HepG2 (cell line): ENCODE measurements at regions not wholly inside any gene's neighbourhood (a gene's known extent, or its start where the extent isn't known, plus 50 kb on each side); places are given as distances from the start of the nearest gene placed in this dataset.

Experiments used
- ATAC-seq: fragments of 200-7000 bp; cut with Tn5 transposase; 3 replicates; pipeline ENCODE4 v1.9.1; 2020; ENCODE audit warnings: mild to moderate bottlenecking, moderate library complexity
- BruUV-seq: library from RNA; stranded (reverse); fragments of 400-500 nt; replicated peaks from 2 replicates; lab custom pipeline; 2021; lab: Mats Ljungman, UMichigan
- CTCF ChIA-PET: fragments of 300-600 bp; formaldehyde crosslinking; extraction: SDS; loops from one replicate; lab custom pipeline; 2021; ENCODE audit warnings: low total read pairs, inconsistent platforms, low intra/inter-chr PET ratio; lab: Yijun Ruan, JAX
- POLR2A ChIA-PET: fragments of 350-600 bp; sonication (Branson Sonifier 250); formaldehyde crosslinking; loops from one replicate; lab custom pipeline; 2020; ENCODE audit warnings: antibody characterized with exemption, inconsistent platforms; lab: Yijun Ruan, JAX
- DNase-seq: peaks from one replicate; pipeline ENCODE4 v3.0.0-alpha.2; 2015; ENCODE audit warnings: low spot score
- FAIRE-seq: peaks from 3 replicates; lab custom pipeline; 2011; peaks lifted over from hg19 to GRCh38; lab: Jason Lieb, UNC
- H2AFZ ChIP-seq: one replicate; pipeline ENCODE4 v1.6.1; 2011; ENCODE audit warnings: low read length, inconsistent platforms
- H3K27ac ChIP-seq: fragments of 300-600 bp; 3 replicates; pipeline ENCODE4 v1.8.0; 2011; ENCODE audit warnings: mixed run types, mild to moderate bottlenecking, mixed read lengths, low read length, inconsistent platforms; ENCODE audit not compliant: insufficient read depth; ENCODE audit errors: extremely low read length
- H3K27me3 ChIP-seq, 2 experiments: fragments of 200-600 bp in 1 of 2; 2 replicates in 1 of 2; 3 replicates in 1 of 2; pipeline versions ENCODE4 v1.6.0 to v1.8.0; 2011; ENCODE audit warnings: low read length in 2 of 2, mild to moderate bottlenecking in 2 of 2, moderate library complexity in 2 of 2, inconsistent platforms in 1 of 2; ENCODE audit not compliant: insufficient read depth in 2 of 2, control insufficient read depth in 1 of 2
- H3K36me3 ChIP-seq, 2 experiments: fragments of 200-600 bp in 1 of 2; replicated peaks in 1 of 2; 2 replicates in 1 of 2; 3 replicates in 1 of 2; pipeline versions ENCODE4 v1.5.1 to v1.8.0; 2011; ENCODE audit warnings: low read length in 2 of 2, inconsistent platforms in 1 of 2; ENCODE audit not compliant: insufficient read depth in 2 of 2, control insufficient read depth in 1 of 2
- H3K4me1 ChIP-seq: 2 replicates; pipeline ENCODE4 v1.5.1; 2012; ENCODE audit warnings: low read length, inconsistent platforms; ENCODE audit not compliant: insufficient read depth
- H3K4me2 ChIP-seq: 2 replicates; pipeline ENCODE4 v1.6.0; 2011; ENCODE audit warnings: low read depth, low read length, inconsistent platforms
- H3K4me3 ChIP-seq, 3 experiments: fragments of 200-600 bp in 1 of 3; sonication (generic), shearing (Covaris generic) in 1 of 3; replicated peaks in 1 of 3; 2 replicates each; pipeline ENCODE4 v1.5.1; 2011 to 2016; ENCODE audit warnings: low read length in 3 of 3, inconsistent platforms in 2 of 3, low read depth in 2 of 3, mild to moderate bottlenecking in 2 of 3, control low read depth in 1 of 3, mixed read lengths in 1 of 3; ENCODE audit not compliant: insufficient read depth in 1 of 3
- H3K79me2 ChIP-seq: one replicate; pipeline ENCODE4 v1.6.1; 2011; ENCODE audit warnings: low read length, inconsistent platforms; ENCODE audit not compliant: insufficient read depth
- H3K9ac ChIP-seq: 2 replicates; pipeline ENCODE4 v1.6.0; 2011; ENCODE audit warnings: mild to moderate bottlenecking, low read depth, low read length, inconsistent platforms; ENCODE audit not compliant: insufficient read depth
- H3K9me3 ChIP-seq: 2 replicates; pipeline ENCODE4 v1.5.1; 2012; ENCODE audit warnings: mild to moderate bottlenecking, low read length
- H4K20me1 ChIP-seq: 2 replicates; pipeline ENCODE4 v1.6.0; 2011; ENCODE audit warnings: inconsistent platforms, mild to moderate bottlenecking, low read length, moderate library complexity; ENCODE audit not compliant: insufficient read depth
- AKNA ChIP-seq: sonication (generic); formaldehyde crosslinking; IDR thresholded peaks from 2 replicates; pipeline ENCODE4 v1.4.0; 2020; ENCODE audit warnings: missing genetic modification reagents, borderline replicate concordance
- ARNTL ChIP-seq: sonication (generic); formaldehyde crosslinking; IDR thresholded peaks from 2 replicates; pipeline ENCODE4 v1.4.0; 2020; ENCODE audit warnings: mild to moderate bottlenecking, missing genetic modification reagents
- FOXK1 ChIP-seq: sonication (generic); formaldehyde crosslinking; IDR thresholded peaks from 2 replicates; pipeline ENCODE4 v1.4.0; 2020; ENCODE audit warnings: low read depth, missing genetic modification reagents, borderline replicate concordance
- NFE2L2 ChIP-seq: fragments of 150-350 bp; IDR thresholded peaks from 2 replicates; pipeline ENCODE4 v1.6.1; 2014; ENCODE audit warnings: low read length
- PCBP1 ChIP-seq: fragments of 200-400 bp; formaldehyde crosslinking; IDR thresholded peaks from 2 replicates; pipeline ENCODE4 v1.6.1; 2017; ENCODE audit warnings: mild to moderate bottlenecking, low read depth, low read length, borderline replicate concordance
- PHF20 ChIP-seq: sonication (generic); formaldehyde crosslinking; IDR thresholded peaks from 2 replicates; pipeline ENCODE4 v1.5.0; 2020; ENCODE audit warnings: mild to moderate bottlenecking, missing genetic modification reagents
- TCF12 ChIP-seq, 2 experiments: fragments of 450-650 bp in 1 of 2; sonication (generic) in 1 of 2; formaldehyde crosslinking in 1 of 2; IDR thresholded peaks; 2 replicates each; pipeline versions ENCODE4 v1.6.1 to v1.8.0; 2017 to 2022; ENCODE audit warnings: antibody characterized with exemption in 1 of 2, mild to moderate bottlenecking in 1 of 2, missing genetic modification reagents in 1 of 2, moderate library complexity in 1 of 2
- ZNF101 ChIP-seq: sonication (generic); formaldehyde crosslinking; IDR thresholded peaks from 2 replicates; pipeline ENCODE4 v1.4.0; 2020; ENCODE audit warnings: mild to moderate bottlenecking, low read depth, missing genetic modification reagents, borderline replicate concordance
- ZNF12 ChIP-seq: sonication (generic); formaldehyde crosslinking; IDR thresholded peaks from 2 replicates; pipeline ENCODE4 v1.5.0; 2020; ENCODE audit warnings: missing genetic modification reagents
- ZNF577 ChIP-seq: sonication (generic); formaldehyde crosslinking; IDR thresholded peaks from 2 replicates; pipeline ENCODE4 v1.4.0; 2020; ENCODE audit warnings: mild to moderate bottlenecking, low read depth, missing genetic modification reagents, borderline replicate concordance
- ZNF691 ChIP-seq: sonication (generic); formaldehyde crosslinking; IDR thresholded peaks from 2 replicates; pipeline ENCODE4 v1.4.0; 2020; ENCODE audit warnings: missing genetic modification reagents, low read depth, mild to moderate bottlenecking, borderline replicate concordance
- ZNF704 ChIP-seq: sonication (generic); formaldehyde crosslinking; IDR thresholded peaks from 2 replicates; pipeline ENCODE4 v1.8.1; 2023; ENCODE audit warnings: mild to moderate bottlenecking, inconsistent platforms, moderate library complexity, missing genetic modification reagents, borderline replicate concordance
- WGBS: methylation state at CpG from one replicate; pipeline ENCODE4 v1.1.6; 2017; ENCODE audit warnings: low lambda C conversion rate; 5-methylcytosine and 5-hydroxymethylcytosine counted together
- in situ Hi-C: cut with HindIII; loops from 2 replicates; pipeline ENCODE4 v1.10.0; 2017; ENCODE audit warnings: low pct_unique_long_range_greater_than_20kb; ENCODE audit not compliant: extremely low pct_ligation_motif_present
- intact Hi-C: fragments of 100-400 bp; cut with micrococcal nuclease; formaldehyde crosslinking; loops from one replicate; pipeline ENCODE4 v1.10.0; 2022; ENCODE audit not compliant: unreplicated experiment
- TF ChIP-seq, protein P1 (sequence below): sonication (generic); formaldehyde crosslinking; IDR thresholded peaks from 2 replicates; pipeline ENCODE4 v1.8.0; 2022; ENCODE audit warnings: mild to moderate bottlenecking, missing genetic modification reagents

DNA sequence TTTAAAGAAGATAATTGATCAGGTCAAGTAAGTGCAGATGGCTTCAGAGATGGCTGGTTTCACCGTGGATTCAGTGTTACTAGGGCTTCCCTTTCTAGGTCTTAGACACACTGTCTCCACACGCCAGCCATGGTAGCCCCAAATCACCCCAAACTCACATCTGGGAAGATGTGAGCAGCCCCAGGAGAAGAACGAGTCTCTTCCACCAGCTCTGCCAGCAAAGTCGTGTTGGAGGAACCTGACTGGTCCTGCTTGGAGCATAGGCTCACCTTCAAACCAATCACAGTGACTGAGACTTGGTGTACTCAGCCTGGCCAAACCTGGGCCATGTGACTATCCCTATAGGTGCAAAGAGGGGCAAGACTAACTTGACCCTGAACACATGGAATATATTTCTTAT lies 296.7 kb downstream of the RPLP1 start:
- 0 out of 2 replicates have a peak, but pooled peaks cover 10% of the 10 kb centered on the region for H3K9me3 ChIP-seq
- ChIA-PET CTCF (no interaction called here), POLR2A (no interaction called here)
- 0 out of 2 replicates have a peak, but pooled peaks cover 8% of the 10 kb centered on the region for H3K4me1 ChIP-seq
- peaks cover 0 to 42% of the 10 kb centered on the region in 2 experiments; a peak in 3 of 5 replicates for H3K27me3 ChIP-seq
- FAIRE-seq: no peak
- no peaks in the 10 kb centered on the region for H3K79me2 ChIP-seq
- no TSS peak for BruUV-seq
- H3K9ac ChIP-seq: no peak overlapping the region
- DNase-seq: no peak
- H3K4me3 ChIP-seq: no peak overlapping the region
- 0% methylated on average over 4 of the region's 4 CpGs for WGBS
- H3K27ac ChIP-seq: no peak overlapping the region
- no peaks in the 10 kb centered on the region for H3K36me3 ChIP-seq
- intact Hi-C loops (no loop called here), in situ Hi-C loops (no loop called here)
- no peak overlapping the region for H3K4me2 ChIP-seq
- no peak for TF ChIP-seq TCF12 (IDR thresholded peaks at IDR 0.05)
- TF ChIP-seq TCF12 (CRISPR knock-in tag; IDR thresholded peaks at IDR 0.05): no peak
- no peak for TF ChIP-seq PHF20 (CRISPR knock-in tag)
- TF ChIP-seq, protein P1, sequence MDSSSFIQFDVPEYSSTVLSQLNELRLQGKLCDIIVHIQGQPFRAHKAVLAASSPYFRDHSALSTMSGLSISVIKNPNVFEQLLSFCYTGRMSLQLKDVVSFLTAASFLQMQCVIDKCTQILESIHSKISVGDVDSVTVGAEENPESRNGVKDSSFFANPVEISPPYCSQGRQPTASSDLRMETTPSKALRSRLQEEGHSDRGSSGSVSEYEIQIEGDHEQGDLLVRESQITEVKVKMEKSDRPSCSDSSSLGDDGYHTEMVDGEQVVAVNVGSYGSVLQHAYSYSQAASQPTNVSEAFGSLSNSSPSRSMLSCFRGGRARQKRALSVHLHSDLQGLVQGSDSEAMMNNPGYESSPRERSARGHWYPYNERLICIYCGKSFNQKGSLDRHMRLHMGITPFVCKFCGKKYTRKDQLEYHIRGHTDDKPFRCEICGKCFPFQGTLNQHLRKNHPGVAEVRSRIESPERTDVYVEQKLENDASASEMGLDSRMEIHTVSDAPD (CRISPR knock-in tag): no peak
- no peak for TF ChIP-seq ZNF704 (CRISPR knock-in tag)
- TF ChIP-seq ZNF577 (CRISPR knock-in tag): no peak
- TF ChIP-seq PCBP1: no peak
- no peak for TF ChIP-seq AKNA (CRISPR knock-in tag)
- TF ChIP-seq ZNF101: no peak
- TF ChIP-seq FOXK1 (CRISPR knock-in tag): no peak
- TF ChIP-seq ZNF12 (CRISPR knock-in tag): no peak
- no peak for TF ChIP-seq NFE2L2
- no peak for TF ChIP-seq ZNF691 (CRISPR knock-in tag)
- no peak for TF ChIP-seq ARNTL (CRISPR knock-in tag)
- H4K20me1 ChIP-seq: no peaks in the 10 kb centered on the region
- H2AFZ ChIP-seq: no peak overlapping the region
- ATAC-seq: no peak
